ENCODE measurements at regions not wholly inside any gene's neighbourhood (a gene's known extent, or its start where the extent isn't known, plus 50 kb on each side); places are given as distances from the start of the nearest gene placed in this dataset.
A peak's percentile ranks its signal among the peaks of the same experiment; 100 is the strongest.

- Histone ChIP-seq H3K27me3 (ENCODE audit: control insufficient read depth, insufficient read depth, low read length) (peaks cover 7% of the 10 kb centered on the region), H3K9me3 (ENCODE audit: control insufficient read depth in 2 of 2, low read length in 2 of 2) (peaks cover 0 to 5% of the 10 kb centered on the region in 2 experiments), H3K4me1 (ENCODE audit: control insufficient read depth, insufficient read depth, low read length, poor library complexity, severe bottlenecking) (no peaks in the 10 kb centered on the region), H3K4me3 (ENCODE audit: low read depth, low read length) (no peak overlapping the region), H3K36me3 (ENCODE audit: control insufficient read depth, insufficient read depth, low read length) (no peaks in the 10 kb centered on the region), H3K27ac (ENCODE audit: insufficient read depth, low read length, poor library complexity, severe bottlenecking) (no peak overlapping the region)
- Mint-ChIP-seq H3K9me3 (peaks cover 0 to 17% (median 3%) of the 10 kb centered on the region in 7 donors), H3K27ac (no peak overlapping the region), H3K4me1 (no peaks in the 10 kb centered on the region), H3K36me3 (no peaks in the 10 kb centered on the region), H3K27me3 (peaks cover 10% of the 10 kb centered on the region), H3K4me3 (no peak overlapping the region)
- DNase-seq = no peak
- ATAC-seq (ENCODE audit: low read depth in 2 of 2) = no peak
Measured at GRCh38 chr17:79349506-79350400, 261.1 kb downstream of the RBFOX3 start.

- H3K4me1 Mint-ChIP-seq = no peaks in the 10 kb centered on the region
- Histone ChIP-seq H3K27ac (ENCODE audit: insufficient read depth, low read length, poor library complexity, severe bottlenecking) (no peak overlapping the region), H3K27me3 (ENCODE audit: control insufficient read depth, insufficient read depth, low read length) (peaks cover 3% of the 10 kb centered on the region), H3K4me3 (ENCODE audit: low read depth, low read length) (no peak overlapping the region), H3K9me3 (ENCODE audit: control insufficient read depth in 2 of 2, low read length in 2 of 2) (peaks cover 0 to 2% of the 10 kb centered on the region in 2 experiments), H3K4me1 (ENCODE audit: control insufficient read depth, insufficient read depth, low read length, poor library complexity, severe bottlenecking) (no peaks in the 10 kb centered on the region), H3K36me3 (ENCODE audit: control insufficient read depth, insufficient read depth, low read length) (no peaks in the 10 kb centered on the region)
- DNase-seq (no peak), ATAC-seq (ENCODE audit: low read depth in 2 of 2) (no peak)
- peaks cover 0 to 8% (median 1%) of the 10 kb centered on the region in 7 donors for H3K9me3 Mint-ChIP-seq
- H3K4me3 Mint-ChIP-seq = no peak overlapping the region
- H3K36me3 Mint-ChIP-seq = no peaks in the 10 kb centered on the region
- H3K27ac Mint-ChIP-seq = no peak overlapping the region
- H3K27me3 Mint-ChIP-seq = peaks cover 6% of the 10 kb centered on the region
Measured at GRCh38 chr17:79342376-79342775, 267.8 kb downstream of the ENGASE start.

GRCh38 chr17:79341816-79342215 lies 267.2 kb downstream of the ENGASE start:
- H3K36me3 Mint-ChIP-seq = no peaks in the 10 kb centered on the region
- H3K27me3 Mint-ChIP-seq = peaks cover 6% of the 10 kb centered on the region
- no peak overlapping the region for H3K27ac Mint-ChIP-seq
- DNase-seq (no peak), ATAC-seq (ENCODE audit: low read depth in 2 of 2) (no peak)
- H3K4me1 ChIP-seq (ENCODE audit: control insufficient read depth, insufficient read depth, low read length, poor library complexity, severe bottlenecking) = no peaks in the 10 kb centered on the region
- H3K9me3 ChIP-seq (ENCODE audit: control insufficient read depth in 2 of 2, low read length in 2 of 2) = peaks cover 0 to 2% of the 10 kb centered on the region in 2 experiments
- no peaks in the 10 kb centered on the region for H3K36me3 ChIP-seq (ENCODE audit: control insufficient read depth, insufficient read depth, low read length)
- H3K4me3 Mint-ChIP-seq = no peak overlapping the region
- H3K9me3 Mint-ChIP-seq = peaks cover 0 to 8% (median 1%) of the 10 kb centered on the region in 7 donors
- no peak overlapping the region for H3K4me3 ChIP-seq (ENCODE audit: low read depth, low read length)
- H3K4me1 Mint-ChIP-seq = no peaks in the 10 kb centered on the region
- H3K27ac ChIP-seq (ENCODE audit: insufficient read depth, low read length, poor library complexity, severe bottlenecking) = no peak overlapping the region
- H3K27me3 ChIP-seq (ENCODE audit: control insufficient read depth, insufficient read depth, low read length) = peaks cover under 1% of the 10 kb centered on the region

GRCh38 chr17:79341222-79341780 lies 266.7 kb downstream of the ENGASE start:
- no peak overlapping the region for H3K4me3 ChIP-seq (ENCODE audit: low read depth, low read length)
- H3K4me1 ChIP-seq (ENCODE audit: control insufficient read depth, insufficient read depth, low read length, poor library complexity, severe bottlenecking) = no peaks in the 10 kb centered on the region
- ATAC-seq (ENCODE audit: low read depth in 2 of 2) (no peak), DNase-seq (no peak)
- no peaks in the 10 kb centered on the region for H3K36me3 ChIP-seq (ENCODE audit: control insufficient read depth, insufficient read depth, low read length)
- no peak overlapping the region for H3K27ac ChIP-seq (ENCODE audit: insufficient read depth, low read length, poor library complexity, severe bottlenecking)
- peaks cover 0 to 8% (median under 1%) of the 10 kb centered on the region in 7 donors for H3K9me3 Mint-ChIP-seq
- no peaks in the 10 kb centered on the region for H3K4me1 Mint-ChIP-seq
- peaks cover 0 to 2% of the 10 kb centered on the region in 2 experiments for H3K9me3 ChIP-seq (ENCODE audit: control insufficient read depth in 2 of 2, low read length in 2 of 2)
- no peak overlapping the region for H3K27ac Mint-ChIP-seq
- no peaks in the 10 kb centered on the region for H3K36me3 Mint-ChIP-seq
- H3K27me3 Mint-ChIP-seq = peaks cover 6% of the 10 kb centered on the region
- no peaks in the 10 kb centered on the region for H3K27me3 ChIP-seq (ENCODE audit: control insufficient read depth, insufficient read depth, low read length)
- no peak overlapping the region for H3K4me3 Mint-ChIP-seq

GRCh38 chr17:79340333-79341221 lies 266.0 kb downstream of the ENGASE start:
- peaks cover 0 to 8% (median 0%) of the 10 kb centered on the region in 7 donors for H3K9me3 Mint-ChIP-seq
- Histone ChIP-seq H3K9me3 (ENCODE audit: control insufficient read depth in 2 of 2, low read length in 2 of 2) (peaks cover 0 to 2% of the 10 kb centered on the region in 2 experiments), H3K4me1 (ENCODE audit: control insufficient read depth, insufficient read depth, low read length, poor library complexity, severe bottlenecking) (no peaks in the 10 kb centered on the region), H3K27me3 (ENCODE audit: control insufficient read depth, insufficient read depth, low read length) (no peaks in the 10 kb centered on the region), H3K27ac (ENCODE audit: insufficient read depth, low read length, poor library complexity, severe bottlenecking) (no peak overlapping the region), H3K36me3 (ENCODE audit: control insufficient read depth, insufficient read depth, low read length) (no peaks in the 10 kb centered on the region), H3K4me3 (ENCODE audit: low read depth, low read length) (no peak overlapping the region)
- H3K36me3 Mint-ChIP-seq = no peaks in the 10 kb centered on the region
- peak; percentile 43 to 45 for ATAC-seq (ENCODE audit: low read depth in 2 of 2)
- H3K27me3 Mint-ChIP-seq = peaks cover 6% of the 10 kb centered on the region
- H3K4me3 Mint-ChIP-seq = no peak overlapping the region
- no peaks in the 10 kb centered on the region for H3K4me1 Mint-ChIP-seq
- DNase-seq = no peak
- H3K27ac Mint-ChIP-seq = no peak overlapping the region

GRCh38 chr17:79339321-79339720 lies 264.7 kb downstream of the ENGASE start:
- Mint-ChIP-seq H3K4me1 (no peaks in the 10 kb centered on the region), H3K4me3 (no peak overlapping the region), H3K27ac (no peak overlapping the region), H3K36me3 (no peaks in the 10 kb centered on the region), H3K9me3 (no peaks in the 10 kb centered on the region), H3K27me3 (peaks cover 6% of the 10 kb centered on the region)
- DNase-seq = no peak
- H3K36me3 ChIP-seq (ENCODE audit: control insufficient read depth, insufficient read depth, low read length) = no peaks in the 10 kb centered on the region
- H3K27me3 ChIP-seq (ENCODE audit: control insufficient read depth, insufficient read depth, low read length) = no peaks in the 10 kb centered on the region
- H3K9me3 ChIP-seq (ENCODE audit: control insufficient read depth in 2 of 2, low read length in 2 of 2) = no peaks in the 10 kb centered on the region
- H3K4me1 ChIP-seq (ENCODE audit: control insufficient read depth, insufficient read depth, low read length, poor library complexity, severe bottlenecking) = no peaks in the 10 kb centered on the region
- no peak overlapping the region for H3K4me3 ChIP-seq (ENCODE audit: low read depth, low read length)
- ATAC-seq (ENCODE audit: low read depth in 2 of 2) = no peak
- H3K27ac ChIP-seq (ENCODE audit: insufficient read depth, low read length, poor library complexity, severe bottlenecking) = no peak overlapping the region

- H3K4me1 ChIP-seq (ENCODE audit: control insufficient read depth, insufficient read depth, low read length, poor library complexity, severe bottlenecking) = no peaks in the 10 kb centered on the region
- H3K9me3 Mint-ChIP-seq = no peaks in the 10 kb centered on the region
- no peaks in the 10 kb centered on the region for H3K36me3 Mint-ChIP-seq
- H3K9me3 ChIP-seq (ENCODE audit: control insufficient read depth in 2 of 2, low read length in 2 of 2) = no peaks in the 10 kb centered on the region
- no peaks in the 10 kb centered on the region for H3K27me3 ChIP-seq (ENCODE audit: control insufficient read depth, insufficient read depth, low read length)
- DNase-seq (no peak), ATAC-seq (ENCODE audit: low read depth in 2 of 2) (no peak)
- no peak overlapping the region for H3K27ac Mint-ChIP-seq
- H3K27me3 Mint-ChIP-seq = peaks cover 10% of the 10 kb centered on the region
- no peaks in the 10 kb centered on the region for H3K4me1 Mint-ChIP-seq
- no peaks in the 10 kb centered on the region for H3K36me3 ChIP-seq (ENCODE audit: control insufficient read depth, insufficient read depth, low read length)
- no peak overlapping the region for H3K4me3 Mint-ChIP-seq
- no peak overlapping the region for H3K4me3 ChIP-seq (ENCODE audit: low read depth, low read length)
- H3K27ac ChIP-seq (ENCODE audit: insufficient read depth, low read length, poor library complexity, severe bottlenecking) = no peak overlapping the region
Measured at GRCh38 chr17:79338604-79339003, 264.0 kb downstream of the ENGASE start.

Data from CD4-positive, CD25-positive, alpha-beta regulatory T cell (primary cell).